Fibroblast of lung (primary cell): ENCODE measurements at regions not wholly inside any gene's neighbourhood (a gene's known extent, or its start where the extent isn't known, plus 50 kb on each side); places are given as distances from the start of the nearest gene placed in this dataset.

ENCODE experiments used
- DNase-seq, 2 donors: peaks; one replicate each; pipeline versions ENCODE4 v3.0.0 to v3.0.0-alpha.2; 2010; ENCODE audit warnings: low read depth in 2 of 2
- H2AFZ ChIP-seq: 2 replicates; pipeline ENCODE4 v1.5.1; 2012; ENCODE audit warnings: low read length, control low read depth, inconsistent platforms
- H3K27ac ChIP-seq: 2 replicates; pipeline ENCODE4 v1.5.1; 2011; ENCODE audit warnings: low read length, control low read depth; ENCODE audit not compliant: insufficient read depth
- H3K27me3 ChIP-seq: 2 replicates; pipeline ENCODE4 v1.5.1; 2011; ENCODE audit warnings: mild to moderate bottlenecking, low read length; ENCODE audit not compliant: control insufficient read depth, insufficient read depth
- H3K36me3 ChIP-seq: 2 replicates; pipeline ENCODE4 v1.5.1; 2011; ENCODE audit warnings: low read length; ENCODE audit not compliant: control insufficient read depth, insufficient read depth
- H3K4me1 ChIP-seq: 2 replicates; pipeline ENCODE4 v1.5.1; 2011; ENCODE audit warnings: low read length; ENCODE audit not compliant: control insufficient read depth, insufficient read depth; ENCODE audit errors: extremely low read depth
- H3K4me2 ChIP-seq: 2 replicates; pipeline ENCODE4 v1.5.1; 2011; ENCODE audit warnings: low read length, control low read depth; ENCODE audit not compliant: insufficient read depth; ENCODE audit errors: extremely low read depth
- H3K4me3 ChIP-seq, 4 experiments: fragments of 200-600 bp in 1 of 4; sonication (generic) in 1 of 4; replicated peaks in 1 of 4; 2 replicates each; pipeline ENCODE4 v1.5.1; 2011 to 2016; ENCODE audit warnings: low read length in 4 of 4, low read depth in 3 of 4, mild to moderate bottlenecking in 3 of 4, control low read depth in 2 of 4, inconsistent platforms in 1 of 4, mixed read lengths in 1 of 4; ENCODE audit not compliant: insufficient read depth in 1 of 4; ENCODE audit errors: control extremely low read depth in 1 of 4
- H3K79me2 ChIP-seq: 2 replicates; pipeline ENCODE4 v1.5.1; 2012; ENCODE audit warnings: mild to moderate bottlenecking, low read length, inconsistent platforms; ENCODE audit not compliant: control insufficient read depth, insufficient read depth
- H3K9ac ChIP-seq: 2 replicates; pipeline ENCODE4 v1.5.1; 2011; ENCODE audit warnings: mild to moderate bottlenecking, low read length, control low read depth; ENCODE audit not compliant: insufficient read depth
- H3K9me3 ChIP-seq: 2 replicates; pipeline ENCODE4 v1.5.1; 2012; ENCODE audit warnings: low read depth, low read length; ENCODE audit not compliant: control insufficient read depth, insufficient read depth
- H4K20me1 ChIP-seq: 2 replicates; pipeline ENCODE4 v1.5.1; 2011; ENCODE audit warnings: low read length; ENCODE audit not compliant: control insufficient read depth, insufficient read depth; ENCODE audit errors: extremely low read depth
- EZH2 ChIP-seq: IDR thresholded peaks from 2 replicates; pipeline ENCODE4 v1.5.1; 2012; ENCODE audit warnings: low read length, control low read depth, mild to moderate bottlenecking; ENCODE audit errors: missing control alignments
- TF ChIP-seq, protein P1 (sequence below), 2 donors: IDR thresholded peaks in 1 of 2; conservative IDR thresholded peaks in 1 of 2; 1 replicate in 1 of 2; 2 replicates in 1 of 2; pipeline ENCODE4 v1.5.1; 2011 to 2012; ENCODE audit warnings: low read length in 2 of 2, control low read depth in 1 of 2, inconsistent platforms in 1 of 2, low read depth in 1 of 2, mild to moderate bottlenecking in 1 of 2

DNA sequence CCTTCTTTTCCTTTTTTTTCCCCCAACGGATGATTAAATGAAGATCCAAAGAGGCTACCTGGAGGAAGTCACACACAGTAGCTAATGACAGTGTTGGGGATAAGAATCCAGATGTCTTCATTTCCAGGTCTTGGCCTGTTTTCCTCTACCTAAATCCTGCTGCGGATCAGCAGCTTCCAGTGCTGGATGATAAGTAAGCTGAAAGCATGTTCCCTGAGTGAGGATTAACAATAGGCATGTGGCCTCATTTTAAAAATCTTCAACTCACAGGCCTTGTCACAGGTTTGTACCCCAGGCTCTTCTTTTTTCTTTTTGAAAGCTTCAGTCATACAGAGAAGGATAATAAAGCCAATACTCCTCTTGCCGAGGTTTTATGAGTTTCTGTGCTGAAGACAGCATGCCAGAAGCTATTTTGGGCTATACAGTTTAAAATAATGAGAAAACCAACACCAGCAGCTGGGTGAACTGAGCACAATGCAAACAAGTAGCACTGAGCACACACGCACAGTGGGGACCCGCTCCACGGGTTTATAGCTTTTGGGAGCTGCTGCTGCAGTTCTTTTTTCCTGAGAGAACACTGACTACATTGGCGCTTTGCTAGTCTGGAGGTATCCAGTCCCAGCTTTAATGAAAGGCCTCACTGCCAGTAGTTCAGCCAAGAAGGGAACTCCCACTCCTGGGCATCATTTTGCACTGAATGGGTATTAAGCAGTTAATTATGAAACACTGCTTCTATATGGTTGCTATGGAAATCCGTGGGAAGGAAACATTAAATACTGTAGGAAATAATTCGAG, 184.2 kb upstream of the CTSO start:
- DNase-seq, result no peak
- no peaks in the 10 kb centered on the region for H3K27me3 ChIP-seq
- no peak overlapping the region for H3K4me3 ChIP-seq
- no peak overlapping the region for H3K27ac ChIP-seq
- H3K9me3 ChIP-seq, result no peaks in the 10 kb centered on the region
- no peaks in the 10 kb centered on the region for H3K79me2 ChIP-seq
- H3K4me2 ChIP-seq, result no peak overlapping the region
- TF ChIP-seq, protein P1, sequence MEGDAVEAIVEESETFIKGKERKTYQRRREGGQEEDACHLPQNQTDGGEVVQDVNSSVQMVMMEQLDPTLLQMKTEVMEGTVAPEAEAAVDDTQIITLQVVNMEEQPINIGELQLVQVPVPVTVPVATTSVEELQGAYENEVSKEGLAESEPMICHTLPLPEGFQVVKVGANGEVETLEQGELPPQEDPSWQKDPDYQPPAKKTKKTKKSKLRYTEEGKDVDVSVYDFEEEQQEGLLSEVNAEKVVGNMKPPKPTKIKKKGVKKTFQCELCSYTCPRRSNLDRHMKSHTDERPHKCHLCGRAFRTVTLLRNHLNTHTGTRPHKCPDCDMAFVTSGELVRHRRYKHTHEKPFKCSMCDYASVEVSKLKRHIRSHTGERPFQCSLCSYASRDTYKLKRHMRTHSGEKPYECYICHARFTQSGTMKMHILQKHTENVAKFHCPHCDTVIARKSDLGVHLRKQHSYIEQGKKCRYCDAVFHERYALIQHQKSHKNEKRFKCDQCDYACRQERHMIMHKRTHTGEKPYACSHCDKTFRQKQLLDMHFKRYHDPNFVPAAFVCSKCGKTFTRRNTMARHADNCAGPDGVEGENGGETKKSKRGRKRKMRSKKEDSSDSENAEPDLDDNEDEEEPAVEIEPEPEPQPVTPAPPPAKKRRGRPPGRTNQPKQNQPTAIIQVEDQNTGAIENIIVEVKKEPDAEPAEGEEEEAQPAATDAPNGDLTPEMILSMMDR (conservative IDR thresholded peaks at IDR 0.05 in 1 of 2, IDR thresholded peaks at IDR 0.05 in 1 of 2; ENCODE audit: low read depth in 1 of 2, low read length in 2 of 2), result no peak
- TF ChIP-seq EZH2, result no peak
- H3K9ac ChIP-seq, result no peak overlapping the region
- H2AFZ ChIP-seq, result no peak overlapping the region
- H3K36me3 ChIP-seq, result no peaks in the 10 kb centered on the region
- no peaks in the 10 kb centered on the region for H4K20me1 ChIP-seq
- H3K4me1 ChIP-seq, result no peaks in the 10 kb centered on the region

DNA sequence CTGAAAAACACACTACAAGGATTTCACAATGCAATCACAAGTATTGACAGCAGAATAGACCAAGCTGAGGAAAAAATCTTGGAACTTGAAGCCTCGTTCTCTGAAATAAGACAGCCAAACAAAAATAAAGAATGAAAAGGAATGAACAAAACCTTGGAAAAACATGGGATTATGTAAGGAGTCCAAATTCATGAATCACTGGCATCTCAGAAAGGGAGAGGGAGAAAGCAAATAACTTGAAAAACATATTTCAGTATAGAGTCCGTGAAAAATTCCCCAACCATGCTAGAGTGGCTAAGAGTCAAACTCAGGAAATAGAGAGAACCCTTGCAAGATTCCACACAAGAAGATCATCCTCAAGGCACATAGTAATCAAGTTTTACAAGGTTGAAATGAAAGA, 178.5 kb upstream of the CTSO start:
- H4K20me1 ChIP-seq, result no peaks in the 10 kb centered on the region
- no peak overlapping the region for H3K27ac ChIP-seq
- no peak overlapping the region for H2AFZ ChIP-seq
- DNase-seq, result peak in 1 of 2 donors; percentile 27
- H3K36me3 ChIP-seq, result no peaks in the 10 kb centered on the region
- no peaks in the 10 kb centered on the region for H3K27me3 ChIP-seq
- TF ChIP-seq, protein P1 (conservative IDR thresholded peaks at IDR 0.05 in 1 of 2, IDR thresholded peaks at IDR 0.05 in 1 of 2; ENCODE audit: low read depth in 1 of 2, low read length in 2 of 2), result no peak
- no peak for TF ChIP-seq EZH2
- H3K4me3 ChIP-seq, result no peak overlapping the region
- H3K9ac ChIP-seq, result no peak overlapping the region
- H3K4me2 ChIP-seq, result no peak overlapping the region
- no peaks in the 10 kb centered on the region for H3K9me3 ChIP-seq
- no peaks in the 10 kb centered on the region for H3K4me1 ChIP-seq
- H3K79me2 ChIP-seq, result no peaks in the 10 kb centered on the region

DNA sequence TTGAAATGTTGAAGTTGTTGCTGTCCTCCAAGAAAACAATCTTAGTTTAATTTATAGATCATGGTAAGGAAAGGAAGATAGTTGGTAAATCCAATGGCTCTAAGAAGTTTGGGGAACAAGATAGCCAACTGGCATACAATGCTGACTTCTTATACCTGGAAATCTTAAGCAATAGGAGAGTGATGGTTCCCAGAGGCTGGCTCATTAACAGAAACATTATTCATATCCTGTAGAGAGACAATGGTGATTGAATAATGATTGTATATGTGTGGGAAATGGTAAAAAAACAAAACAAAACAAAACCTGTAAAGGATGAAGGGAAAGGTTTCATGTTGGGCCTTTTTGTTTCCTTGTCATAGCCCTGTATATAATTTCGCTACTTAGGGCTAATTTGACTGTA, 174.9 kb upstream of the CTSO start:
- H3K4me1 ChIP-seq, result no peaks in the 10 kb centered on the region
- no peak overlapping the region for H3K27ac ChIP-seq
- DNase-seq, result no peak
- H4K20me1 ChIP-seq, result no peaks in the 10 kb centered on the region
- no peak overlapping the region for H3K9ac ChIP-seq
- TF ChIP-seq EZH2, result no peak
- TF ChIP-seq, protein P1 (conservative IDR thresholded peaks at IDR 0.05 in 1 of 2, IDR thresholded peaks at IDR 0.05 in 1 of 2; ENCODE audit: low read depth in 1 of 2, low read length in 2 of 2), result no peak
- no peaks in the 10 kb centered on the region for H3K36me3 ChIP-seq
- H3K79me2 ChIP-seq, result no peaks in the 10 kb centered on the region
- H2AFZ ChIP-seq, result no peak overlapping the region
- H3K4me3 ChIP-seq, result no peak overlapping the region
- H3K9me3 ChIP-seq, result no peaks in the 10 kb centered on the region
- no peak overlapping the region for H3K4me2 ChIP-seq
- H3K27me3 ChIP-seq, result no peaks in the 10 kb centered on the region
